ENCODE measurements at regions not wholly inside any gene's neighbourhood (a gene's known extent, or its start where the extent isn't known, plus 50 kb on each side); places are given as distances from the start of the nearest gene placed in this dataset.

DNA sequence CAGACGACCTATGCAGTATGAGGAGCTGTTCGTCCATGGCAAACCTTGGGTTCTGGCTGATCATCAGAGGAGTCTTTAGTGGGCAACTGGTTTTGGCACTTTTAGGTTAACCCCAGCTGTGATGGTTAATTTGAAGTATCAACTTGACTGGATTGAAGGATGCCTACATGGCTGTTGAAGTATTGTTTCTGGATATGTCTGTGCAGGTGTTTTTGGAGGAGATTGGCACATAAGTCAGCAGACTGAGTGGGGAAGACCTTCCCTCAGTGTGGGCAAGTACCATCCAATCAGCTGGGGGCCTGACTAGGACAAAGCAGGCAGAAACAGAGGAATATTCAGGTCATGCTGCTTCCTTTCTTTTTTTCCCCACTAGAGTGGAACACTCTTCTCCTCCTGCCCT, 284.1 kb downstream of the NFKBIZ start:
- TF ChIP-seq, protein P1, sequence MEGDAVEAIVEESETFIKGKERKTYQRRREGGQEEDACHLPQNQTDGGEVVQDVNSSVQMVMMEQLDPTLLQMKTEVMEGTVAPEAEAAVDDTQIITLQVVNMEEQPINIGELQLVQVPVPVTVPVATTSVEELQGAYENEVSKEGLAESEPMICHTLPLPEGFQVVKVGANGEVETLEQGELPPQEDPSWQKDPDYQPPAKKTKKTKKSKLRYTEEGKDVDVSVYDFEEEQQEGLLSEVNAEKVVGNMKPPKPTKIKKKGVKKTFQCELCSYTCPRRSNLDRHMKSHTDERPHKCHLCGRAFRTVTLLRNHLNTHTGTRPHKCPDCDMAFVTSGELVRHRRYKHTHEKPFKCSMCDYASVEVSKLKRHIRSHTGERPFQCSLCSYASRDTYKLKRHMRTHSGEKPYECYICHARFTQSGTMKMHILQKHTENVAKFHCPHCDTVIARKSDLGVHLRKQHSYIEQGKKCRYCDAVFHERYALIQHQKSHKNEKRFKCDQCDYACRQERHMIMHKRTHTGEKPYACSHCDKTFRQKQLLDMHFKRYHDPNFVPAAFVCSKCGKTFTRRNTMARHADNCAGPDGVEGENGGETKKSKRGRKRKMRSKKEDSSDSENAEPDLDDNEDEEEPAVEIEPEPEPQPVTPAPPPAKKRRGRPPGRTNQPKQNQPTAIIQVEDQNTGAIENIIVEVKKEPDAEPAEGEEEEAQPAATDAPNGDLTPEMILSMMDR (IDR thresholded peaks at IDR 0.05; ENCODE audit: poor library complexity, severe bottlenecking): no peak
- TF ChIP-seq EP300 (conservative IDR thresholded peaks at IDR 0.05; ENCODE audit: poor library complexity, severe bottlenecking): no peak
